NCI-H2196 (cell line): ENCODE measurements at regions not wholly inside any gene's neighbourhood (a gene's known extent, or its start where the extent isn't known, plus 50 kb on each side); places are given as distances from the start of the nearest gene placed in this dataset.

Experiments
- DNase-seq: peaks from one replicate; lab custom pipeline; 2025; ENCODE audit not compliant: unreplicated experiment; lab: John Stamatoyannopoulos, UW

DNA sequence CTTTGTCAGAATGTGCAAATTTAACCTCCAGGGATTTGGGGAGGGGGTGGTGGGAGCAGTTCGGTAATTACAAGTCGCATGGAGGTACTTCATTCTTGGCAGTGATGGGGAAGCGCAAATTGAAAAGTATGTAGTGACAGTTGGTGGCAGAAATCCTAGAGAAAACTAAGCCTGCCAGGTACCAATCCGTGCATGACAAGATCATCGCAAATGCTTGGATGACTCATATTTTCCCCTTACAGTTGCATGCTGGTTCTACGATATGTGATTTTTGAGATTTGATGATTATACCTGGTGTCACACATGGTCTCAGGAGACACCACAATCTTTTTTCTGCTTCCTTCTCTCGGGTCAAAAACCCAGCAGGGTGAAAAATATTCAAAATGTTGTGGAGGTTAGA, 479.7 kb upstream of the ID2 start:
- DNase-seq = peak; percentile 54

DNA sequence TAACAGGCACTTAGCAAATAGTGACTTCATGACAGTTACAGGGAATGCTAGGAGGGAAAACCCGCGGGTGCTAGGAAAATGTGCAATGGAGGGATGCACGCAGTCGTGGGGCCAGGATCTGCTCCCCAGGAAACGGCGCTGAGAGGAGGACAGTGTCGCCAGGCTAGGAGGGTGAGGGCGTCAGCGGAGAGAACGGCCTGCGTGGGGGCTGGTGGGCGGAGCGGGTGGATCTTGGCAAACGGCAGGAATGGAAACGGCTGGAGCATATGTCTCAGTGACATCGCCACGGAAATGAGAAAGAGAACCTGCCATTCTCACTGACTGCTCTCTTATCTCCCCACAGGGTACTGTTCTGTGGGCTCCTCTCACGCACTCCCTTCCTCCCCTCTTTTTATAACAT, 478.5 kb upstream of the ID2 start:
- no peak for DNase-seq

DNA sequence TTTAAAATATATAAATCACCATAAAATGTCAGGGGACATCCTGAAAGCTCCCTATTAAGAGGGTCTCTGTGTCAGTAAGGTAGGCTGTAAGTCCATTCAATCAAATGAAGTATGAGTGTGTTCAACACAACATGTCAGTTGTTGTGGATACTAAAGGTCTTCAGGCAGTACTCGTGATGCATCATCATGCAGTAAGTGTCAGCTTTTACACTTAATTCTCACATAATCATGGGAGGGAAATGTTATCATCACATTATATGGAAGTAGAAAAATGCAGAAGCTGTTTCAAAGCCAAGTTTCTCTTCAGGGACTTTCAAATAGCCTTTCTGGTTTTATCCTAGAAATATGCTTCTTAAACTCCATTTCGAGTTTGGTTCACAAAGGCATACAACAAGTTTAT, 477.1 kb upstream of the ID2 start:
- DNase-seq = no peak

DNA sequence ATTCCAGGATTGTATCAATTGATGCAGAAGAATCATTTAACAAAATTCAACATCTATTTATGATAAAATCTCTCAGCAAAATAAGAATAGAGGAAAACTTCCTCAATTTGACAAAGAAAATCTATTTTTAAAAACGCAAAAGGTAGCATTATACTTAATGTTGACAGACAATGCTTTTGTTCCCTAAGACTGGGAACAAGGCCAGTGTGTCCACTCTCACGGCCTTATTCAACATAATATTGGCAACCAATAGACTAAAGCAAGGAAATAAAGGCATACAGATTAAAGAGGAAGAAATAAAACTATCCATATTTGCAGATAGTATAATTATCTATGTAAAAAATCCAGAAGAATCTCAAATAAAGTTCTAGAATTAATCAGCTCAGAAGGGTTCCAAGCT, 472.4 kb upstream of the ID2 start:
- DNase-seq = no peak

DNA sequence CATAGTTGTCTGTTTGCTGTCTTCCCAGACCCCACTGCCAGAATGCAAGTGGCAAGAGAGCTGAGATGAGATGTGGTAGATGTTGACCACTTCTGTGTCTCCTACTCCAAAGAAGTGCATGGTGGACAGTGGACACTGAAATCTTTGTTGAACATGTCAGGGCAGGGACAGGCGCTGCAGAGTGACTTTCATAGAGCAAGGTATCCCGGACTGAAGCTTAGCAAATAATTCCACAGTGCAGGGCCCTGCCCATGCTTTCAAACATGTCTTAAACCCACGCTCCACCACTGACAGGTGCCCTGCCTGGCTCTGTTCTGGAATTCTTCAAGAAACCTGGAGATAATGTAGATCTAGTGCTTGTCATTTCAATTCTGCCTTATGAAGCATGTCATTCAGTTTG, 470.5 kb upstream of the ID2 start:
- no peak for DNase-seq

DNA sequence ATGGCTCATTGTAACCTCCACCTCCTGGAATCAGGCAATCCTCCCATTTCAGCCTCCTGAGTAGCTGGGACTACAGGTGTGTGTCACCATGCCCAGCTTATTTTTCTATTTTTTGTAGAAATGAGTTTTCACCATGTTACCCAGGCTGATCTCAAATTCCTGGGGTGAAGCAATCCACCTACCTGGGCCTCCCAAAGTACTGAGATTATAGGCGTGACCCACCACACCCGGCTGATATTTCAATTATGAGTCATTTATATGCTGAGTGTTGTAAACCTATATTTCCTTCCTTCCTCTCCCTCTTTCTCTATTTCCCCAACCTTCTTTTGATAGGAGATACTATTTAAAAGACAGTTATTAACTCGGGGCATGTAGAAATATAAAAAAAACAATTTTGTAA, 469.6 kb upstream of the ID2 start:
- no peak for DNase-seq

DNA sequence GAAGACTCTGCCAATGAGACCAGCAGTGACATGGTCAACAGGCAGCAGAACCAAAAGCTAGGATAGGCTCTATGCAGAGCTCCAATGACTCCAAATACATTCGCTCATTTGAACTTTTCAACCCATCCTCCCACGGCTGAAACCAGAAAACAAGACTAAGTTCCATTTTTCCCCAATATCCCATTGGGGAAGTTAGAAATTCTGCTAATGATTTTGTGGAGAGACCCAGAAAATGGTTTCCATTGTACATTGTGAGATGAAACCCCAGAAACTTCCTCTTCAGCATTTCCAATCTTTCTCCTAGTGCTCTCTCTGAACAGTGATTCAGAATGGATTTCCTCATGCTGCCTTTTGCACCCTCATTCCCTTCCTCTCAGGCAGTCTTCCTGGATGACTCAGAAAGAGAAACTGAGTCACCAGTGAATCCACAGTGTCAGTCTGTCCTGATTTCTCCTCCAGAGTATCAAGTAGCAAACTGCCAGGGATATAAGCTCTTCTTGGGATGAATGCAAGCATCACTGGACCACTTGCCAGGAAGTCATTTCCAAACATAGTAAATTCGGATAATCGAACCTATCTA, 467.7 kb upstream of the ID2 start:
- no peak for DNase-seq

DNA sequence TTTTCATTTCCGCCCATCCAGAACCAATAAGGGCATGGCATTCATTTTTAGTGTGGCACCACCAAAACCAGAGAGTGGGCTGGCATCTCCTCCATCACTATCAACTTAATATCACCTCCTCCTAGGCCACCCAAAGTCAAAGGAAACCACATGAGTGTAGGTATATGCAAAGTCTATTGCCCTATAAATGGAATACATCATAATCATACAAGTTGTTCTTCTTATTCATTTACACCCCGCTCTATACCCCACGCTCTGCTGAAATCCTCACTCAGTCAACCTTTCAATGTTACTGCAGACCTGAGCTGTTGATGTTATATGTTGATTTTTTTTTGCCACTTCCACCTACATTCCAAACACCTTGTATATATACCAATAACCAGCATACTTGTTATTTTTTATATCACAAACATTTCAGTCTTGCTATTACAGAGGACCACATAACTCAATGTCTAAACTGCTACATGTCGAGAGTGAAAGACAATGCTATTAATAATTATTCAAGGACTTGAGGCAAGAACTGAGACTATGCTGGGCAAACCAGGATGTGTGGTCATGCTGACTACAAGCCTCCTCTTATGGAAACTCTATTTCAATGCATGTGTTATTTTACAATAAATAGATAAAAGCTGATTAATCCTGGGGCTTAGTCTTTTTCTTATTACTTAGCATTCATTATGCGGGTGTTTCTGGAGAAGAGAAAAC, 466.5 kb upstream of the ID2 start:
- DNase-seq = no peak

DNA sequence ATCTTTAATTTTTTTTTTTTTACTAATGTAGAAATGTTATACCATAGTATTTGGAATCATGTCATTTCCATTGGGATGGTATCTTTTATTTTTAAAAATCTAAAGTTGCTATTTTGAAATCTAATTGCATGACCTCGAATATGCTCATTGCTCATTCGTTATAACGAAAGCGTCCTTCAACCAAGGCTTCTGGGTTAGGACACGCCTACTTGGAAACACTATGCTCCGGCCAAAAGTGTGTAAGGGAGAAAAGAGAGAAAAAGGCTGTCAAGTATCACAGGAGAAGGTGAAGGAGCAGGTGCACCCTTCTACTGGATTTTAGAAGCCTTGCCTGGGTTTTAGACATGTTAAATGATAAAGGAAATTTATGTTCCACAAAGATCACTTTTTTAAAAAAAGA, 465.9 kb upstream of the ID2 start:
- DNase-seq = no peak

DNA sequence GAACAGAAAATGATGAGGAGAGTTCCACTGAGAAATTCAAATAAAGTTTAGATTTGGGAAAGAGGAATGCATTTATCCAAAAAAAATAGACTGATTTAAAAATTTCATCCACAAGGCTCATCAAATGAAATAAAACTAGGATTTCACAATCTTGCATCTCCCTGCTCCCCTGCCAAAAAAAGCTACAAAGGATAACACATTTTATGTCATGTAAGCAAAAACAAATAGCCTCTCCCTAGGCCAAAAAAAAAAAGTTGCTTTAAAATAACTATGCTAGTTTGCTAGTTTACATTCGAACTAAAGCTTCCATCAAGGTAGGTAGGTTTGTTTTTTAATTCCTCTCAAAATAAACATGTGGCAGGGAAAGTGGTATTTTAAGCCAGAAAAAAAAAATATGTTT, 465.5 kb upstream of the ID2 start:
- DNase-seq = no peak

DNA sequence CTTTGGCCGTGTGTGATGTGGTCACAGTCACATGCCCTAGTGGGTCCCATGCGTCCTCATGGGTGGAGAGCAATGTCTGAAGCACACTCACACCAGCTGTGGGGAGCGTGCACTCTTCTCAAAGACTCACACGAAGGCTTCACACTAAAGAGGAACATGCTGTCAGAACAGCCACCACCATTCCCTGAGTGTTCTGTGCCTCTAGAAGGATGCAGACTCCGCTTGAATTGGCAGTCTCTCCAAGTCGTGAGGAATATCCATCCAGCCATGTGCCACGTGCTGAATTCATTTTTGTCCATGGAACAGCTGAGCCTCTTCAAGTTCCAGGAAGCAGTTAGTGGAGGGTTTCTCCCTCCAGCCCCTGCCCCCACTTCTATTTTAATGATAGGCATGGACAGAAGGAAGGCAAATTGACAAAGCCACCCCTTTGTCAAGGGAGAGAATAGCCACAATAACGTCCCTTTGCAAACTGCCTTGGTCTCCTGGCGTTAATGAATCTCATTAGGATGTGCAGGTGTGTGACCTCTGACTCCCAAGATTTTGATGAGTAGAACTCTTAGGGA, 464.3 kb upstream of the ID2 start:
- no peak for DNase-seq

DNA sequence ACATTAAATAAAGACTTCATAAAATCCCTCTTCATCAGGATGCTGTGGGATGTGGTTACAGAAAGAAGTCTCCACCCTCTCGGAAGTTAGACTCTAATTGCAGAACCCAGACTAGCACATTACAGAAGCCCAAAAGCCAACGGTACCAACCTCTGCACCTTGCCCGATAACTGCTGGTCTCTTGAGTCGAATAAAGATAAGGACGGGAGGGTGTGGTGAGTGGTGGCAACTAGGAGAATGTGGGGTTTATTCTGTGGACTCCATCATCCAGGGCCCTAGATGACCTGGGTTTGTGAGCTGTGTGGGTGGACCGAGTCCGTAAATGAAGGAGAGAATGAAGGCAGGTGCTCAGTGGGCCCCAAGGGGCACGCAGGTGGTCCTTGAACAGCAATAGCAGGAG, 462.8 kb upstream of the ID2 start:
- DNase-seq = no peak

DNA sequence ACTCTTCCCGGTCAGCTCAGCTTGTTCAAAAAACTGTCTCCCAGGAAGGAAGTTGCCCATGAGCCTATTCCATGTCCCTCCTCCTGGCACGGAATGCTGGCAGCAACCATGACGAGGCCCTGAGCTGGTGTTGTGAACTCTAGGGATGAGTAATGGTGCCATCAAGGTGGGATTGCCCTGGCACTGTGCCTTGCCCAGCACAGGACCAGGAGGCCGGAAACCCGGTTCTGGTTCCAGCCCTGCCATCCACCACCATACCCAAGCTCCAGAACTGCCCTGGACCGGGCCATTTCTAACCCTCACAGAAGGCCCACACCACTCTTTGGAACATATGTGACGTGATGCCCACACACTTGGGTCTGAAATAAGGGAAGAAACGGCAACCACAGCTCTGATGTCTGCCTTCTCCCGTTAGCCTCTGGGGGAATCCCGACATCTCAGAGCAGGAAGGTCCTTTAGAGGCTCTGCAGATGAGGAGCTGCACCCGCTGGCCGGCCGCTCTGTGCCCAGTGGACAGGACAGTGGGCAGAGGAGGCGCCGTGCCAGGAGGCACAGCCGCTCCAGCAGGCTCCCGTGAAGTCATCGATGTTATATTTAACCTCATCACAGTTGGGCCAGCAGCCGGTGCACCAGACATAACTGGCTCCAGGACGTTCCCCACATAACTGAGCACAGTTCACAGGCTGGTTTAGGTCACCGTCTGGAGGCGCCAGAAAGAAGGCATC, 462.1 kb upstream of the ID2 start:
- DNase-seq = no peak

DNA sequence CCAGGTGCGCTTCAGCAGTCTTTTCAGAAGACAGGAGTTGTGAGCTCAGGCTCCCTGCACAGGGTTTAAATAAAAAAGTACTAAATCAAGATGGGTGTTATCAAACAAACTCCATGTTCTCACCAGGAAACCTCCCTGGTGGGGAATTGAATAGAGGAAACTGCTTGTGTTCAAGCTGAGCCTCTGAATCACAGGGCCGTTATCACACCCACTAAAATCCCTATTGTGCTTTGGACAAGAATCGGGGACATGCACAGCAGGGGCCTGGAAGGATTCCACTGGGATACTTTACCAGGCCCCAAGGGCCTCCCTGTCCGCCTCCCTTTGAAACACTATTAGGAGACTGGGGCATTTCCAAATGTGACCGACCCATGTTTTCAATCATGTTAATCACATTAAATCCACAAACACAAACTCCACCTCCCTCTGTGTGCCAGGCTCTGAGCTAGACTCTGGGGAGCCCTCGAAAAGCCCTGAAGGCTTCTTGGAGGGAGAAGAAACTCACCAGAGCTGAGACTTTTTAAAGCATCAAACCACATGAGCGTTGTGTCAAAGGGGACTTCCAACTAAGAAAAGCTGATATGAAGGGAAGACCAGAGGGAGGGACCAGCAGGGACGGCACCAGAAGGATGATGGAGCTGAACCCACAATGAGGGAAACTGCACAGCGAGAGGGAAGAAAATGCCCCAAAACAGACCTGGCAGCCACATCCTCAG, 458.7 kb upstream of the ID2 start:
- no peak for DNase-seq

DNA sequence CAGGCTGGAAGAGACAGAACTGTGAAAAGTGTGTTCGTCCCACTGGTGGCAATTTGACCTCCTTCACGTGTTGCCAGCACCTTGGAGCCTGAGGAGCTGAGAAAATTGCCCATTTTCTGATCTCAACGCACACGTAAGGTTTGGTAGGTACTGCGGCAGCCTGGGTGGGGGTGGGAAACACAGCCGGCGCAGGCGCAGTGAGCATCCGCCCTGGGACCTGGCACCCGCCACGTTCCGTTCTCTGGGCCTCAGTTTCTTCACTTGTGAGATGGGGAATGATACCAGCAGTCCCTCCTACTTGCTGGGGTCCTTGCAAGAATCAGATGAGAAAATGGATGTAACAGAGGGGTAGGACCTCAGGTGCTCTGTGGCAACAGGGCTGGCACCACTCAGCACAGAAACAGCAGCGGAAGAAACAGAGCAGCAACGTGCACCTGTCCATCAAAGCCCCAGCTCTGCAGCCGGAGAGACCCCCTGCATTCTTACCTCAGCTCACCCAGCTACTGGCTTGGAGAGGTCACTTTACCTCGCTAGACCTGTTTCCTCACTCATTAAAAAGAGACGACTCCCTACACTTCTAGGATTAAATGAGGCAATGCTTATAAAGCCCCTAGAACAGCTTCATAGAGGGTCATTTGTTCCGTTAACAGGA, 458.0 kb upstream of the ID2 start:
- no peak for DNase-seq

DNA sequence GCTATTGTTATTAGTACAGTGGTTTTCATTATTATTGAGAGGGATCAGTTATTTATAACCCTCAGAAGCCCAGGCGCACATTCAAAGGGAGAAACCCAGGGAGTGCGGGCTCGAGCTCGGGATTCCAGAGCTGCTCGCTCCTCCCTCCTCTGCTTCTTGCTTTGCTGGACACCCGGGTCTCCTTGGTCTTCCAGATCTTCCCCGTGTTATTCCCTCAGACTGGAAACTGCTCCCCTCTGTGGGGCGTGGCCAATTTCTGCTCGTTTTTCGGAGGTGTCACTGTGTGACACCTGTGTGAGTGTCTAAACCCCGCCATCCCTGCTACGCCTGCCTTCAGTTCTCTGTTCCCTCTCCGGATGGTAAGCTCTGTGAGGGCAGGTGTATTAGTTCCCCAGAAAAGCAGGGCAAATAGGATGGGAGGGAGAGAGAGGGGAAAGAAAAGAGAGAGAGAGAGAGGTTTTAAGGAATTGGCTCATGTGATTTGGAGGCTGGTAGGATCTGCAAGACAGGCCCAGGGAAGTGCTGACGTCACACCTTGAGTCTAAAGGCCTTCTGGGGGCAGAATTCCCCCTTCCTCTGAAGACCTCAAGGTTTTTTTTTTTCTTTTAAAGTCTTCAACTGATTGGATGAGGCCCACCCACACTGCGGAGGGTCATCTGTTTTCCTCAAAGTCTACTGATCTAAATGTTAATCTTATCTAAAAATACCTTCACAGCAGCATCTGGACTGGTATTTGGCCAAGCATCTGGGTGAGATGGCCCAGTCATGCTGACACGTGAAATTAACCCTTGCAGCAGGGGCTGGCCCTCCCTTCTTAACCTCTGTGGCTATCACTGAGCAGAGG, 457.3 kb upstream of the ID2 start:
- no peak for DNase-seq

DNA sequence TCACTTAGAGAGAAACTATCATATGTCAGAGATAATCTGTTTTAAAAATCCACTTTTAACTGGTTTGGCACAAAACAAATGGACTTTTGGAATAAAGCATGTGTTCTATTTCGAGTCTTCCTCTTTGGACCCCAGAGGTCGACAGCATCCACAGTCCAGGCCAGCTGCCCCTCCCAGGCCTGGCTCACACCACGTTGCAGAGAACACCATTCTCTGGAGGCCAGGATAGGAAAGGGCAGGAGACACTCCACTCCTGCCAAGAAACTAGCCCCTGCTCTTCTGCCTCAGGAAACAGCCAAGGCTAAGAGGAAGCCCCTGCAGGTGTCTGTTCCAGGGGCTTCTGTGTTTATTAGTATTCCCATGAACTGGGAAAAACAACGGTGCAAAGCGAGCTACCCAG, 456.6 kb upstream of the ID2 start:
- DNase-seq = no peak

DNA sequence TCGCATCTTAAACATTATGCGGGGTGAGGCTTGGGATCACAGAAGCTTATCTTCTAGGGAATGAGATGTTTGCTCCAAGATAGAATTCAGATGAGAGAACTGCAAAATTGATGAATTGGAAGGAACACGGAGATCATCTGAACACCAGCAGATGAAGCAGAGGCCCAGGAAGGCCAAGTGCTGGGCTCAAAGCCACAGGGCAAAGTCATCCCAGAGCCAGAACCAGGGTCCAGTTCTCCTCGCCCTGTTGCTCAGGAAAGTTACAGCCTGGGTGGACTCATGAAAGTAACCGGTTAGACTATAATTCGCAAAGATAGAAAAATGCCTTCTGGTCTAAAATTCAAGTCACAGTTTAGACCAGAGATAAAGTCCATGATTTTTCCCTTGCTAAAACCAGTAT, 456.1 kb upstream of the ID2 start:
- DNase-seq = no peak

DNA sequence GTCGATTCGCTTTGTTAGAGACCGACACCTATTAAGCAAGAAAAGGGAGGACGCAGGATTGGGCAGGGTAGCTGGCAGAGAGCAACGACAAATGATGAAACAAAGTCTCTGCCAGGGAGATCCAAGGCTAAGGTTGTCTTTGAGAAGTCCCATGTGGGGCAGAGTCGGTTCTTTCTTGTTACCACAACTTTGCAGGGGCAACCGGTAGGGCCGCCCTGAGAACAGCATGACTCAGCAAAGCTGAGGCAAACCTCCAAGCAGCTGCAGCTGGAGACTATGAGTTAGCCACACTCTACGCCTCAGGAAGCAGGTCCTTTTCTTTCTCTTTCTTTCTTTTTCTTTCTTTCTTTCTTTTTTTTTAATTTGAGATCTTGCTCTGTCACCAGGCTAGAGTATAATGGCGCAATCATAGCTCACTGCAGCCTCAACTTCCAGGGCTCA, 452.3 kb upstream of the ID2 start:
- no peak for DNase-seq

DNA sequence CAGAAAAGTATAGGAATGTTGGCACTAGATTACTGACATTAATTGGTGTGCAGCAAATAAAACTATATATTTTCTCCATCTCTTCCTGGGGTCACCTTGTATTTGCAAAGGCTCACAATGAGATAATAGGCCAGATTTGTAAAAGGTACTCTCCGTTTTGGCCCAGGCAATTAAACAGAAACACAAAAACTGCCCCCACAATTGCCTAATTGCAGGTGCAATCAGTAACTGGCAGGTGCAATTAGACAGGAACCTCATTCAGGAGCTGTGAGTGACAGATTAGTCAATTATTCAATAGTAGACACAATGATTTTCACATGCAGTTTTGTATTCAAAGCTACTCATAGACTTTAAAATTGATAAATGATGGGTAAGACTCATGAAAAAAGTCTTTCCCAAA, 451.4 kb upstream of the ID2 start:
- no peak for DNase-seq
